ENCODE measurements at regions not wholly inside any gene's neighbourhood (a gene's known extent, or its start where the extent isn't known, plus 50 kb on each side); places are given as distances from the start of the nearest gene placed in this dataset.

GRCh38 chr1:184141361-184141880 is 89.9 kb downstream of the TSEN15 start:
- no peak for DNase-seq

- no peak for DNase-seq
These were observed 91.9 kb downstream of the TSEN15 start for GRCh38 chr1:184143449-184143848.

GRCh38 chr1:184145083-184145482 is 93.6 kb downstream of the TSEN15 start:
- no peak for DNase-seq

GRCh38 chr1:184146202-184146601 is 94.7 kb downstream of the TSEN15 start:
- DNase-seq, result no peak

GRCh38 chr1:184150776-184151531 is 99.4 kb downstream of the TSEN15 start:
- no peak for DNase-seq

GRCh38 chr1:184152434-184152898 is 100.9 kb downstream of the TSEN15 start:
- DNase-seq, result peak; percentile 72

GRCh38 chr1:184152974-184153373 is 101.4 kb downstream of the TSEN15 start:
- DNase-seq, result no peak

- DNase-seq, result no peak
These were observed 102.2 kb downstream of the TSEN15 start for GRCh38 chr1:184153731-184154130.

- no peak for DNase-seq
These were observed 105.2 kb downstream of the TSEN15 start for GRCh38 chr1:184156521-184157393.

GRCh38 chr1:184157394-184157742 is 105.8 kb downstream of the TSEN15 start:
- no peak for DNase-seq

GRCh38 chr1:184158896-184159681 is 107.6 kb downstream of the TSEN15 start:
- DNase-seq, result no peak

GRCh38 chr1:184160236-184160635 is 108.7 kb downstream of the TSEN15 start:
- DNase-seq, result no peak

- no peak for DNase-seq
These were observed 109.7 kb downstream of the TSEN15 start for GRCh38 chr1:184161071-184161698.

- DNase-seq, result no peak
These were observed 110.8 kb downstream of the TSEN15 start for GRCh38 chr1:184162281-184162680.

- DNase-seq, result no peak
These were observed 112.3 kb downstream of the TSEN15 start for GRCh38 chr1:184163674-184164465.

- DNase-seq, result no peak
These were observed 113.0 kb downstream of the TSEN15 start for GRCh38 chr1:184164536-184164935.

- DNase-seq, result no peak
These were observed 115.0 kb downstream of the TSEN15 start for GRCh38 chr1:184166485-184166884.

GRCh38 chr1:184167352-184167751 is 115.8 kb downstream of the TSEN15 start:
- DNase-seq, result no peak

- DNase-seq, result no peak
These were observed 119.2 kb downstream of the TSEN15 start for GRCh38 chr1:184170719-184171118.

- no peak for DNase-seq
These were observed 124.5 kb downstream of the TSEN15 start for GRCh38 chr1:184176058-184176457.

- DNase-seq, result no peak
These were observed 129.5 kb downstream of the TSEN15 start for GRCh38 chr1:184181044-184181443.

- no peak for DNase-seq
These were observed 132.4 kb downstream of the TSEN15 start for GRCh38 chr1:184183919-184184318.

Data from right forelimb (tissue), 1 donor.